ENCODE measurements at regions not wholly inside any gene's neighbourhood (a gene's known extent, or its start where the extent isn't known, plus 50 kb on each side); places are given as distances from the start of the nearest gene placed in this dataset.

- no peak for TF ChIP-seq CTCF (IDR thresholded peaks at IDR 0.05; ENCODE audit: low read length)
- no peak for TF ChIP-seq EZH2 (IDR thresholded peaks at IDR 0.05; ENCODE audit: borderline replicate concordance, low read length)
These were observed 1394.3 kb upstream of the LRRTM3 start for GRCh38 chr10:65531545-65531944.
